NOMO-1 treated with DMSO at 0.1 percent for 48 hours (cell line): ENCODE measurements at regions not wholly inside any gene's neighbourhood (a gene's known extent, or its start where the extent isn't known, plus 50 kb on each side); places are given as distances from the start of the nearest gene placed in this dataset.

Source experiments
- DNase-seq: peaks from one replicate; lab custom pipeline; 2025; ENCODE audit not compliant: unreplicated experiment; lab: John Stamatoyannopoulos, UW

DNA sequence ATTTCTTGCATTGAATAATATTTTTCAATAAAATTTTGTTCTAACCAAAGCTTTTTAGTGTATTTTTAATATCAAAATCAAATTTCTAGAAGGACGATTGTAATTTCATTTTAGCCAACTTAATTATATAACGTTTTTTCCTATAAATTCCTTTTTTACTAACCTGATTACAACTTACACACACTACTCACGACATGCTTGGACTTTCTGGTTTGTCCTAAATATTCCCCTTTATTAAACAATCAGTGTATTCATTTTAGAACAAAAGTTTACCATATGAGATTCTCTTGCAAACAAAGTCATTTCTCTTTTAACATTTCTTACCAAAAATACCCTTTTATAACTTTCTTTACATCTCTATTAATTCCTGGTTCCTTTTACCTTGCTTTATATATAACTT lies 173.7 kb downstream of the PWWP3B start:
- no peak for DNase-seq

DNA sequence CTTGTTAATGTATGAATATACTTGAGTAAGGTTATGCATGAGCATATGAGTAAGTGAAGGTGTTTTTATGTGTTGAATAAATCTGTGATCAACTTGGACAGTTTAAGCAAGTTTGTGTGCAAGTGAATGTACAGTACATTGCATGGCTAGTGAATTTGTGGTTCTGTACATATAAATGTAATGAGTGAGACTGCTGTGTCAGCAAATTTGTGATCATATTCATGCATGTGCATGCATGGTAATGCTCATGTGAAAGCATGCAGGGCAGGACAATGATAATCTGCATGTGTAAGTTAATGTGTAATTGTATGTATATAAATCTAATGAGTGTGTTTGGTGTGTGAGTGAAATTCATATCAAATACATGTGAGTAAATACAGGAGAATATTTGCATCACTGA lies 188.5 kb downstream of the PWWP3B start:
- no peak for DNase-seq

DNA sequence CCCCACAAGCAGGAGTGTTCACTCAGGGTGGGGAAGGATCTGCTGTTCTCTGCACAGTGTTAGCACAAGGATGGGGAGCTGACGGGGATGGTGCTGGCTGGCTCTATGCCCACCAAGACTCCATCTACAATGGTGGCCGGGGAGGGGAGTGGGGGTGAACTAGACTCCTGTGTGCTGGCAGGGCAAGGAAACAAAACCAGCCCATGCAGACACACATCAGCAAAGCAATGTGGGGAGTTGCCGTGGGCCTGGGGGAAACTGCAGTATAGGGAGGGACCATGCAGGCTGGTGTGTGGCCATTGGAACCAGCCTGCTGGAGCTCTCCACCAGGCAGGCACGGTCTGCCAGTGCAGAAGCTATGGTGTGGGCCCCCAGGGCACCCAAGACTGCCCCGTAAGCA lies 195.1 kb downstream of the PWWP3B start:
- no peak for DNase-seq

DNA sequence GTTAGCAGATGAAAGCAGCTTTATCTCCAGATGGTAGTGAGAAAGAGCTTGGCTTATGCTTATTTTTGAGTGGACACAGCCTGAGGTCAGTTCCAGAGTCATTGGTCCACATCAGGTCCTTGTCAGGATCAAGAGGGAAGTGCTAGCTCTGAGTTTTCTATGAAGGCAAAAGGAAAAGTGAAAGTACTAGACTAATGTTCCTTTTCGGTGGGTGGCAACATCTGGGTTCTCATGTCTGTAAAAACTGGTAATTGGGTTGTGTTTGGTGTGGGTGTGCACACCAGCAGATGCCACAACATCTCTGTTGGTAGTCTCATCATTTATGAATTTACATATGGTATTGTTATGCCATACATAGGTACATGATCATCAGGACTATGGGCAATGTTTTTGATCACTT lies 210.5 kb downstream of the PWWP3B start:
- DNase-seq, result no peak

DNA sequence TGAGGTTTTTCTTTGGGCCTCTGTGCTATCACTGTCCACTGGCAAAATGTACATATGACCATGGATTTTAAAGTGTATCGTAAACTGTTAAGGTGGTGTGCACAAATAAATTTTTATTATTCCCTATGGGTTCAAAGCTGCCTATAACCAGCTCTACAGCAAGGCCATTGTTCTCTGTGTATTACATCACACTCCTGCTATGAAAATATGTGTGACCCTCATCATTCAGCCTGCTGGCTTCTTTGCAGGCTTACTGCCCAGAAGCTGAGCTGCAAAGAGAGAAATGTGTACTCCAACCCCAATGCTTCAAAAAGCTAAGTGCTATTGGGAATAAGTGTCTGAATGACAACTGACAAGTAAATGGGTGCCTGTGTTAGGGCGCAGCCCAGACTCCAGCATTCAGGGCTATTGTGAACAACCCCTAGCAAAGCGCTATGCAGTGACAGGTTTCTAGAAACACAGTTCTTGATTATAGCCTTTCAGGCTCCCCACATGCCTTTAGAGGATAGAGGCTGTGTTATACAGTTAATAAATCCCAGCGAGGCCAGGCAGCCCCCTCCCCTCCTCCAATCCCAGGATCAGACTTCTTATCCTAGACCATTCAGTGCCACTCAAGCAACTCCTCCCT lies 220.4 kb upstream of the RADX start:
- DNase-seq, result no peak

- DNase-seq, result no peak
Measured at GRCh38 chrX:106392346-106392745, 219.4 kb upstream of the RADX start.

- DNase-seq, result peak; percentile 7
Measured at GRCh38 chrX:106397788-106398538, 213.8 kb upstream of the RADX start.

DNA sequence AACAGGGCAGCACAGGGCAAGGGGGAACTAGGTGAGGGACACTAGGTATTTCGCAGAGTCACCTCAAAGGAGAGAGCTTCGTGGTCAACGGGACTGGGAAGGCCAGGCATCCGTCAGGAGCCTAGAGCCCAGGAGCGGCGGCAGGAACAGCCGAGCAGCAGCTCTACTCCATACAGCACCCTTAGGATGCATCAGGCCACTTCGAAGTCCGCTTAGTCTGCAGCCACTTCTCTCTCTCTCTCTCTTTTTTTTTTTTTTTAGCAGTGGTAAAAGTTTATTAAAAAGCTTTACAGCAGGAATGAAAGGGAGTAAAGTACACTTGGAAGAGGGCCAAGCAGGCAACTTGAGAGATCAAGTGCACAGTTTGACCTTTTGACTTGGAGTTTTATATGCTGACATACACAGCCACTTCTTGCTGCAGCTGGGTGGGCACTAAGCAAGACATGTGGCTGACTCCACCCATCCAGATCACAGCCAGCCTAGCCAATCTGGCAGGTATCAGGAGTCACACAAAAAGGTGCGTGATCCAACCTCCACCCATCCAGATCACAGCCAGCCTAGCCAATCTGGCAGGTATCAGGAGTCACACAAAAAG lies 209.7 kb upstream of the RADX start:
- DNase-seq, result no peak

DNA sequence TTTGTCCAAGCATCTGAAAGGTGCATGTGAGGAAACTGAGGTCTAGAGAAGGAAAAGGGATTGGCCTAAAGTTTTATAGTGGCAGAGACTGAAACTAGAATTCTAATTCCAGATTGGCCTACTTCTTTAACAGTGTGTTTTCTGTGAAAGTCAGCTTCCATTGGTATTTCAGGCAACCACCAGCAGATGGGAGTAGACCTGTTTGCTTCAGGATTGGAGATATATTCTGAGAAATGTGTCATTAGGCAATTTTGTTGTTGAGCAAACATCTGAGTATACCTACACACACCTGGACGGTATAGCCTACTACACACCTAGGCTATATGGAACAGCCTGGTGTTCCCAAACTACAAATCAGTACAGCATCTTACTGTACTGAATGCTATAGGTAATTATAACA lies 207.3 kb upstream of the RADX start:
- no peak for DNase-seq

DNA sequence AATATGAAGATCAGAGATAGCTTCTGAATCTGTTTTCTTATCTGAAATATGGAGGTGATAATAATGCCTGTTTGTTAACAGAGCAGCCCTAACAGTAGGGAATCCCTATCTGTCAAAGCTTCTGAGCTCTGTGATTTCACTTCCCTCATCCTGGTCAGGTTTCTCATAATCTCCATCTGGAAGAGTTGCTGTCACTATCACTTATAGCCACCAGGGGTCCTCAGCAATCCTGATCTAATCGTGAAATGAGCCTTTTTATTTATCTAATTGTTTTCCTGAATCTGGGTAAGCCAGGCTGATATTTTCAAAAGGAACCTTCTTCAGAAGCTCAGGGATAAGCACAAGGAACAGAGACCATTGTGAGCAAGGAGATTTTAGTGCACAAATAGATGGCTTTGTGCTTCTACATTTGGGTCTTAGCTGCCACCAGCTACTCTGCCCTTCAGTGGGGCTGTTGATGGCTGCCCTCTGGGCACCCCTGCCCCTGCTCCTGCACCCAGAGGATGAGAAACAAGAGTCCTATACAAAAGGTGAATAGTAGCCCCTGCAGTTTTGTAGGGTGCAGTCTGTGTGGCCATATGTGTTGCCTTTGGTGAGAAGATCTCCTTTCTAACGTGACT lies 196.4 kb upstream of the RADX start:
- DNase-seq, result peak; percentile 34

DNA sequence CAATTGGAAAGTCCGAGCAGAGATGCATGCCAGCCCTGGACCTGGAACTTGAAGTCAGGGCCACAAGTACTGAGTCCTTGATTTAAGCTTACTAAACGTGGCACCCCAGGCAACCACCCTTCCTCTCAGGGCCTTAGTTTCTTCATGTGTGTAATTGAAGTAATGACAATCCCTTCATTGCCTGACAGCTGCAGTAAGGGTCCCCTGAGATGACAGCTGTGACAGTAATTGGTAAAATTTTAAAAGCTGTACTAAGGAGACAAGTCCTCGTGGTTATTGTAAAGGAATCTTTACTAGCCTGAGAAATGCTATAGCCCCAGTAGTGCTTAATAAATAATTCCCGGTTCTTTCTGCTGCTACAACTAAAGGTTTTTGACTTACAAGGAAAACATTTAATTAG lies 175.1 kb upstream of the RADX start:
- DNase-seq, result no peak

DNA sequence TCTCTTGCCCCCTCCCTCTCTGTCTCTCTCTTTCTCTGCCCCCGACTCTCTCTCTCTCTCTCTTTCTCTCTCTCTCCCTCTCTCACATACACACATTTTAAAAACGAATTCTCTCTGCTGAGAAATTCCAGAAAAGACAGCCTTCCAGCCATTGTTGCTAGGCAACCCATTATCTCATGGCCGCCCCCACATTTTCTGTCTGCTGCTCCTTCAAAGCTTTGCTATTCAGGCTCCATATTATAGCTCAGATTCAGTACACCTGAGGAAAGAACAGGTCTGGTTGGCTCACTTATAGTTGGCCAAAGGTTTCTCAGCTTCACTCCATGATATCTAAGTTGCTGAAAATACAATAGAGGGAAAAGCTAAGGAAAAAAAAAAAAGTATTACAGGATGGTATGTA lies 174.4 kb upstream of the RADX start:
- DNase-seq, result no peak

DNA sequence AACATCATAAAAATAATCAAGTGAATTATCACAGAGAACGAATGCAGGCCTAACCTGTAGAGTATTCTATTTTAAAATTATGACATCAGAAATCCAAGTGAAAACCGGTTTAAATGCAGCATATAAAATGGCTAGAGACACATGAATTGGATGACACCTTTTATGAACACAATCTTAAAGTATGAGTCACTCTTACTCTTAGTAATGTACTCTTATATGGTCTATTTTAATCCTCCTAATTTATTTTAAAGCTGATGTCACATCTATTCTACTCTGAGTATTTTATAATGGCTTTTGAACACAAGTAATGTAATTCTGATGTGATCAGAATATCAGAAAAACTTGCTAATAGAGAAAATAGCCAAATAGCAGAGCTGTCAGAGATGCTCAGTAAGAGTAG lies 161.4 kb upstream of the RADX start:
- DNase-seq, result no peak

DNA sequence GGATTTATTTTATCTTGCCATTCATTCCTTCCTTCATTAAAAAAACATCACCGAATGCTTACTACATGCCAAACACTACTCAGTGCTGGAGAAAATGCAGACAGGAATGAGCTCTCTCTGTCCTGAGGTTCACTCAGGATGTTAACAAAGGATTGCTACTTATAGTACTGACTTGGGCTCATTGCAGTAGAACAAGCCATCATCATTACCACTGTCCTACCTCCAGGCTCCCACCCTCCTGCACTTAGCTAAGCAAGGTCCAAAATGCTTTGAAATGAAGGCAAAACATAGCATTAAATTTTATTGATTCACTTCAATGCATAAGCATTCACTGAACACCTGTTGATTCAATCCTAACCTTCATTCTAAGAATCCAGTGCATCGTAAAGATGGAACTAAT lies 159.8 kb upstream of the RADX start:
- DNase-seq, result no peak

GRCh38 chrX:106454991-106455390 lies 156.8 kb upstream of the RADX start:
- no peak for DNase-seq

DNA sequence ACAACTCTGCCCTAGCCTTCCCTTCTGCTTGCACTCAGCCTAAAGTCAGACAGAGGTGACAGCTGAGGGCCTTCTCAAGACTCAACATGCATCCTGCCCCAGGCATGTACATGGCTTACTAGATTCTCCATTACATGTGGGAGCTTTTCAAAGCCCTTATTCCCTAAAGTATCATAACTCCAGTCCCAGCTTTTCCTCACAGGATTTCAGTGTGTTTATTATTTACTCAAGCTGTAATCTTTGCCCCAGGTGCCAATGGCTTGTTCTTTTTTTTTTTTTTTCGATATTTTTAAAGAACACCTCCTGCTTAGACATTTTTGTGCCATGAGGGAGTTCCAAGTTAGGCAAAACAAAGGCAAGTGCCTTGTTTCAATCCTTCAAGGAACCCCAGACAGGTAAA lies 154.0 kb upstream of the RADX start:
- DNase-seq, result no peak

- DNase-seq, result no peak
Measured at GRCh38 chrX:106467422-106467821, 144.4 kb upstream of the RADX start.

DNA sequence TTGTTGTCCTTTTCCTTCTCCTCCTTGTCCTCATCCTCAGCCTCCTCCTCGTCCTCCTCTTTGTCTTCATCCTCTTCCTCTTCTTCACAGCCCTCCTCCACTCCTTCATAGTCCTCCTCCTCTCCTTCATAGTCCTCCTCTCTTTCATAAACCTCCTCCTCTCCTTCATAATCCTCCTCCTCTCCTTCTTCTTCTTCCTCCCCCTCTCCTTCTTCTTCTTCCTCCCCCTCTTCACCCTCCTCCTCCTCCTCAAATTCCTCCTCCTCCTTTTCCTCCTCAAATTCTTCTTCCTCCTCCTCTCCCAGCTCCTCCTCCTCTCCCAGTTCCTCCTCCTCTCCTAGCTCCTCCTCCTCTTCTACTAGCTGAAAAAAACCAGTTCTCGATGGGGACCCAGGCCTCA lies 143.8 kb upstream of the RADX start:
- DNase-seq, result no peak

DNA sequence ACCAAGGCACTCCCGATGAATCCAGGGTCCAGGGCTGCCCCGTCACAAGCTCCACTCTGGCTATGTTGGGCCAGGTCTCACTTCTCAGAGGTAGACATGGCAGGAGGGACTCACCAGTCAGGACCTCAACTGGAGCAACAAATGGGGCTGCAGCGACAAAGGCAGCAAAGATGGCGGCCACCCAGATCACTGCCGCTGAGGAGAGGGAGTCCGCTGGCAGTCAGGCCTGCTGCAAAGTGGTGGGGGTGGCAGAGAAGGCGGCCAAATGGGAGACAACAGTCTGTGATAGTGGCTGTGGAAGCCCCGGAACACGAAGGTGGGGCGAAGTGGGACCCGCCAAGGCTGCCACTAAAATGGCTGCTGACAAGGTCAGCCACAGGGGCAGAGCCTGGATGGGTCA lies 143.3 kb upstream of the RADX start:
- no peak for DNase-seq

DNA sequence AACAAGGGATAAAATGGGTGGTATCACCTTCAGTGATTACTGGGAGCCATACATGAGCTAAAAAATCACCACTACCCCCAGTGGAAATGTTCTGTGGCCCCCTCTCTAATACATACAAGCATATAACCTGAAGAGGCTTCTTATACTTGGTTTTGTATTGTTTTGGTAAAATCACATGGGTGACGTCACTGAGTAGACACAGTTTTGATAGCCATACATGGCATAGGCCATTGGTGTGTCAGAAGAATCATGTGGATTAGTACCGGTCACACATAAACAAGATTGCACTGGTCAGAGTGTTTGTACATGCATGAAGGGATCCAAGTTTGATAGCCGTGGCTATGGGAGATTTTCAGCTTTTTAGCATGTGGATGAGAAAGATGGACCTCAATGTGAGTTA lies 131.9 kb upstream of the RADX start:
- no peak for DNase-seq

DNA sequence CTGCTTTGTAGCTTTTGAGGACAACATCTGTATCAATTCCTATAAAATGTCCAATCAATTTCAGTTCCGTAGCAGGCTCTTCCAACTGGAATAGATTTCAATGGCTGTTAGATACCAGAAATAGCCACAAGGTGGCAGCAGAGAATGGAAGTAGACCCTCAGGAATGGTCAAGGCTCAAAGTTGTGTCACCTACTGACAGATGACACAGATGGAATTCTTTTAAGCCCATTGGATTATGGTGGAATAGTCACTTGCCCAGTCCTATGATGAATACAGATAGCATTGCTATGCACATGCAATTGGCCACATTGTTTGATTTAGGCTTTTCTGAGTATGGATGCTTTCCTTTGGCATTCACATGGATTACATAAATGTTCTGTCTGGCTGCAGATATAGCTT lies 130.4 kb upstream of the RADX start:
- peak; percentile 1 for DNase-seq

DNA sequence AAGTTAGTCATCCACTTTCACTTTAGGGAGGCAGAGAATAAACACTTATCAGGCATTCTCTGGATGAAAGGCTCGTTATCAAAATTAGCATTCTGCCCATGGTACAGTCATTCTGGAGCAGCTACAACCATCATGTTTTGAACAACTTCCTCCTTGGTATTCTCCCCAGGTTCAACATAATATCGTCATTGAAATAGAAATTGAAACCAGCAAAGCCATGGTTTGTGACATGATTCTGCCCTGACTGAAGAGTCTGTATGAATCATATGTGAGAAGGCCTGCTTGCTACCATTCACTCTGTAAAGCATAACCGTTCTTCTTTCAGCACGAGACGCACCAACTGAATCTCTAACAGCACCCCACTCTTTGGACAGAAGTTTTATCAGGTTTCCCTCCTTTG lies 127.5 kb upstream of the RADX start:
- peak; percentile 29 for DNase-seq
